Vagina (tissue), 2 donors: ENCODE measurements at regions not wholly inside any gene's neighbourhood (a gene's known extent, or its start where the extent isn't known, plus 50 kb on each side); places are given as distances from the start of the nearest gene placed in this dataset.

Experiments used
- CTCF ChIP-seq, 3 experiments: fragments of 450-650 bp in 2 of 3; fragments of 200-600 bp in 1 of 3; sonication (generic) in 1 of 3; IDR thresholded peaks; one replicate each; pipeline ENCODE4 v1.5.1; 2017 to 2019; ENCODE audit warnings: antibody characterized with exemption in 3 of 3, mild to moderate bottlenecking in 2 of 3, moderate library complexity in 2 of 3
- POLR2A ChIP-seq, 2 donors: fragments of 450-650 bp; IDR thresholded peaks; one replicate each; pipeline ENCODE4 v1.6.1; 2017; ENCODE audit warnings: antibody characterized with exemption in 2 of 2, mild to moderate bottlenecking in 2 of 2, moderate library complexity in 2 of 2
- POLR2AphosphoS5 ChIP-seq, 2 donors: sonication (generic); formaldehyde crosslinking; IDR thresholded peaks; one replicate each; pipeline ENCODE4 v1.9.0; 2017; ENCODE audit warnings: antibody characterized with exemption in 2 of 2, mild to moderate bottlenecking in 2 of 2, low read depth in 1 of 2; ENCODE audit not compliant: insufficient read depth in 1 of 2

GRCh38 chr5:20105915-20106314, 117.9 kb upstream of the CDH18 start:
- TF ChIP-seq POLR2A (IDR thresholded peaks at IDR 0.05), result no peak
- no peak for TF ChIP-seq CTCF (IDR thresholded peaks at IDR 0.05)
- no peak for TF ChIP-seq POLR2AphosphoS5 (IDR thresholded peaks at IDR 0.05; ENCODE audit: insufficient read depth in 1 of 2, low read depth in 1 of 2)
